GM21619 (cell line): ENCODE measurements at regions not wholly inside any gene's neighbourhood (a gene's known extent, or its start where the extent isn't known, plus 50 kb on each side); places are given as distances from the start of the nearest gene placed in this dataset.

Source experiments
- ATAC-seq: cut with Tn5 transposase; IDR thresholded peaks from one replicate; pipeline ENCODE4 v1.9.1; 2021; ENCODE audit not compliant: unreplicated experiment

DNA sequence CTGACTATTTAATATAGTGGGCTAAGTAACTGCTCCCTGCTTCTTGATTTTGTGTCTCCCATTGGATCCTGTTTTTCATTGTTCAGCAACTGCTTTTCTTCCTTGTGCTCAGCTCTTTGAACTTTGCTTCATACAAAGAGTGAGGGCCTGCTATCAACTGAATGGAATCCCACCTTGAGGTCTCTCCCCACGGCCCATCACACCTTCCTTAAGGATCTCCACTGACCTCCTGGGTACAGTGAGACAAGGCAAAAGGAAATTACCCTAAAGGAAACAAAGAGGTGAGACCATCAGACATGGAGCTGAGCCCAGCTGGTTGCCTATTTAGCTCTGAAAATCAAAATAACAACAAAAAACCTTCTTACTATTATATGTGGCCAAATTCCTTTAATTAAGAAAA is 91.3 kb upstream of the RPL34 start:
- no peak for ATAC-seq

DNA sequence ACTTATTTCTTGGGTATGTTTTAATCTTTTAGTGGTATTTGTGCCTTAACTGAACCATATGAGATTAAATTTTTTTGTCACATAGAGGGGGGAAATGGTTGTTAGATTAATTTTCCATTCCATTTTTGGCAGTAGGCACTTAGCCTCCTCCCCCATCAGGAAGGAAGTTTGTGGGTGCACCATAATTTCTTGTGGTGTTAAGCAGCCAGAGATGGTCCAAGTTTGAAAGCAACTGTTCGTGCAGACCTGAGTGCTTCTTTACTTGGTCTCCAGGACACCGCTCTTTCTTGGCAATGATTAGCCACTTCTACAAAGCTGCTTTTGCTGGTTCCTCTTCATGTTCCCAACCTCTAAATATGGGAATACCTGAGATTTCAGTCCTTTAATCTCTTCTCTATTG is 92.7 kb upstream of the RPL34 start:
- ATAC-seq: peak; percentile 72

DNA sequence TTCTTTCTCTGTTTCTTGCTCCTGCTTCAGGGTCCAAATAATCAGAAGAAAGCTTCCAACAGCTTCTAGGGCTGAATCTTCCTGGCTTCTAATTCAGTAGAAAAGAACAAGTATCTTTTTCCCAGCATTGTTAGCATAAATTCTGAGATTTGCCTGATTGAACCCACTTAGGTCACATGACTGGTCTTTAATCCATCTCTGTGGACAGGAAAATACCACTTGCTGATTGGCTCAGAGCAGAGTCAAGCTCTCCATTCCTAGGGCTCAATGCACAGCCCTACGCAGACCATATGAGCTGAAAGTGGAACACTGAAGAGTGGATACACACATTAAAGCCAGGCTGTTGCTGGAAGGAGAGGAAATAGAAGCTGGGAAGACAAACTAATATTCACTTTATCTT is 99.6 kb upstream of the RPL34 start:
- no peak for ATAC-seq

DNA sequence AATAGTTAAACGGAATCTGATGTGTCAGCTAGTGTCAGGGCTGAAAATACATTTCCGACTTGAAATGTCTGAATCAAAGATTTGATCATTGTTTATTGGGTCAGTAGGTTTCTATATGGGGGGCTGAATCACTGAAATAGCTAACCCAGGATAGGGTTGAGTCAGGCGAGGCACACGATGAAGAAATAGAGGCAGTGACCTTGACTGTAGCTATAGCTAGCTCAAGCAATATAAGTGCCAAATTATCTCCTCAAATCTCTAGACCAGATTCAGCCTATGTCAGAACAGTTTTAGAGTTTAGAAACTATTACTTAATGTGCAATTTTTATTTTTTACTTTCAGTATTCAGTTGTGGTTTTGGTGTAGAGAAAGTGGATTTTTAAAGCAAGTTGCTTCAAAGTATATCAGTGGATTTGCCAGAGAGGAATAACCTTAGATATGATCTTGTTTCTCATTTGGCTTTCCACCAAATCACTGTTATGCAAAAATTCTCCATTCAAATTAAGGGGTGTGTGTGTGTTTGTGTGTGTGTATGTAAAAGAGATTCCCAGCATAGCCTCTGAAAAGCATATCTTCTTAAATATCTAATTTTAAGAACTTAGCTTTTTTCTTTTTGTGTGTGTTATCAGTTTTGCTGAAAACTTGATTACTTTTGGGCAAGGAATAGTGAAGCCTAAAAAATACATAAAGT is 100.3 kb upstream of the RPL34 start:
- no peak for ATAC-seq

GRCh38 chr4:108519208-108519833 is 101.1 kb upstream of the RPL34 start:
- no peak for ATAC-seq

DNA sequence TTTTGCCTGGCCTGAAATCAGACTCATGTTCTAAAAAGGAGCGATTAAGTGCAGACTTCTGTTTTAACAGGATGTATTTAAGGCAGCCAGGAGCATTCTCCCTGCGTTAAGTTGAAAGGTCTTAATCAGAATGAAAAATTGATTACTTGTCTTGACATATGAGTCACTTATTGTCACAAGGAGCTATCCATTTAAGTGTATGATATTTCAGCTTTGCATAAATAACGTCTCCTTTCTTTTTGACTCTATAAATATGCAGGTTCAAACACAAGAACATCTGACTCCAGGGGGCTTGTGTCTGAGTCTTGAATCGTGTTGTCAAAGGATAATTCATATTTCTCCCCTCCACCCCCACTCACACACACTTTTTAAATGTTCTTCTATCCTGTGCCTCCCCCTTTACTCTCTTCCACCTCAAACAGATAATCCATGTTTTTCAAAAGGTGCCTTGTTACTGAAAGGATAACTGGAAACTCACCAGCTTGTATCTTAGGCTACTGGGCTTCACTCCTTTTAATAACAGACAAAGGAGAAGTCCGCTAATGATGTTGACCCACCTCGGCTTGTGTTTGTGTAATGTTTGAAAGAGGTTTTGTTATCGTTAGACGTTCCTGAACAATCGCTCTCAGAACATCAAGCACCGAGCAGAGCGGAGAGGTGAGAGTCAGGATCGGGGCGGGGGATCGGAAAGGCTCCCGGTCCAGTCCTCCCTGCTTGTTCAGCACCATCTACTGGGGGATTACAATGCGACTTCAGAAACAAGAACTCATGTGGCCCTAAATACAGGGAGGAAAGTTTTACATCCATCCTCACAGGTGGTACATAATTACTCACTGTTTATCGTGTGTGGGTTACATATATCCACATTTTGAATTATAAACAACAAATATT is 107.5 kb upstream of the RPL34 start:
- ATAC-seq: no peak

DNA sequence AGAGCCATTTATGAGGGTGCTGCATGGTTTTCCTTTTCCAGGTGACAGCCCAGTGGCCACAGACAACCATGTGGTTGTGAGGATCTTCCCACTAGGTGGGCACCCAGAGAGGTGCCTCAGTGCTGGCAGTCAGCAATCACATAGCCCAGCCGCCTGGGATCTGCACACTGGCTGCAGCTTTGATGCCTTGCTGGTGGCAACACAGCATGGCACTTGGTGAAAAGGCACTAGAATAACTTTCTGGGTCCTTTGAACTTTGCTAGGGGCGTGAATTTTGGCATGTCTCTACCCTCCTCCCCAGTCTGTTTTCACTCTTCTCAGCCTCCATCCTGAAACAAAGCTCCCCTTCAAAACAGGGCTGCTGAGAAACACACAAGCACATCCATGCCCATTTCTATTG is 108.8 kb upstream of the RPL34 start:
- ATAC-seq: no peak

- no peak for ATAC-seq
Measured at GRCh38 chr4:108502356-108502755, 118.0 kb upstream of the RPL34 start.

GRCh38 chr4:108498925-108499324 is 121.5 kb upstream of the RPL34 start:
- ATAC-seq: no peak

DNA sequence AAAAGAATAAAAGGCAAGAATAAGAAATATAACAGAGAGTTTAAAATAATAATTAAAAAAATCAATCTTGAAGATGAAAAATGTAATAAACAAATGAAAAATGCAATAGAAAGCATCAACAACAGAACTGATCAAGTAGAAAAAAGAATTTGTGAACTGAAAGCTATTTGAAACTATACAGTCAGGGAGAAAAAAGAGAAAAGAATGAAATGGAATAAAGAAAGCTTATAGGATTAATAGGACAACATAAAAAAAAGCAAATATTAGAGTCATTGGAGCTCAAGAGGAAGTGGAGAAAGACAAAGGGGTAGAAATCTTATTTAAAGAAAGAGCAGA is 126.8 kb upstream of the RPL34 start:
- ATAC-seq: no peak

DNA sequence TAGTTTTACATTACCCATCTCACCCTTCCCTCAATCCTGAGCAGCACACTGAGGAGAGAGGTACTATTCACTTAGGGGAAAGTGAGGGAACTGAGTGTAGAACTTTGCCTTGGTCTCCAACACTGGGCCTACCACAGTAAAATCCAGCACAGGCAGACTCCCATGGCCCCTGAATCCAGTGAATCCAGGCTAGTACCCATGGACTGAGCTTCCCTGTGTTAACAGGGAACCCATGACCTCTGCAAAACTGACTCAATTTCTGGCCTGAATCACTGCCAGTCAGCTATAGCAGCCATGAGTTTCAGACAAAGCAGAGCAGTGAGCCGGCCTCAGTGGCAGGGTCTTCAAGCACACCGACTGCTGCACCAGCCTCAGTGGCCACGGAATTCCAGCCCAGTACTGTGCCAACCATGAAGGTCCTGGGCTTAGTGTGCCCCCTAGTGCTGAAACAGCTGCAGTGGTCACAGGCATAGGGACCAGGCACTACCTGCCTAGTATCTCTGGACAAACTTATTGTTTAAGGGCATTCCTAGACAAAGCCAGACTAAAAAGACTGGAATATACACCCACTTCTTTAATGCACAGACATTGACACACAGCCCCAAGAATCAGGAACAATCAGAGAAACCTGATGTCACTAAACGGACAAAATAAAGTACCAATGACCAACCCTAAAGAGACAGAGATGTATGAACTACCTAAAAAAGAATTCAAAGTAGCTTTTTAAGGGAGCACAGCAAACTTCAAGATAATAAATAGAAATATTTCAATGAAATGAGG is 127.4 kb upstream of the RPL34 start:
- no peak for ATAC-seq

GRCh38 chr4:108488865-108489264 is 131.5 kb upstream of the RPL34 start:
- ATAC-seq: no peak

DNA sequence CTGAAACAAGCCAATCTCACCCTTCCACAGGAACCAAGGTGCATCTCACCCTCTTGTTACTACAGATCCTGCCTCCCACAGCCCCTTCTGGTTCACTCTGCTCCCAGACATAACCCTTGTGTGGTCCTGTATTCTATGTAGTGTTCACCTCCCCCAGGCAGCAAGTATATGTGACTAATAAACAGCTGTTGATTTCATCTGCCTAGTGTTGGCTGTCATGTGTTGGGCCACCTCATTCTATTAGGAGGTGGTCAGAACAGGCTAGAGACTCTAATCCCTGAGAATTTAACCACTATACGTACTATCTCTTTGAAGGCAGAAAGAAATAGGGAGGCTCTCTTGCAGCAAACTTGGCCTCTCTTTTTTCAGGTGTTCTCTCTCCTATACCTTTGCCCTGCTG is 134.3 kb upstream of the RPL34 start:
- no peak for ATAC-seq

DNA sequence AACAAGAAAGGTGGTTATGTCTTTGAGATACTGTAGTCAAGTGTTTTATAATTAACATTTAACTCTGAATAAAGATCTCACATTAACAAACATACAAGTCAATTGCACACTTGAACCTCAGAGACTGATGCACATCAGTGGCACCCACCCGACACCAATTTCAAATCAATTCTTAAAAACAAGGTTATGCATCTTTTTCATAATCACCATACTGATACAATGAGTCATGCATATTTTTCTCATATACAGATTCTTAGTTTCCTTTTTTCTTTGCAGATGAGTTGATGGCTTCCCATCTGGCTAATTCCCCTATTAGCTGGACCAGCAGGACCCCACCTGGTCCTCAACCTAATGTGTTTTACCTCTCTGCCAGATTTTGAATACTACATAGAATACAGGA is 136.2 kb upstream of the RPL34 start:
- no peak for ATAC-seq

- ATAC-seq: no peak
Measured at GRCh38 chr4:108483650-108484049, 136.7 kb upstream of the RPL34 start.

- no peak for ATAC-seq
Measured at GRCh38 chr4:108483079-108483478, 137.3 kb upstream of the RPL34 start.

DNA sequence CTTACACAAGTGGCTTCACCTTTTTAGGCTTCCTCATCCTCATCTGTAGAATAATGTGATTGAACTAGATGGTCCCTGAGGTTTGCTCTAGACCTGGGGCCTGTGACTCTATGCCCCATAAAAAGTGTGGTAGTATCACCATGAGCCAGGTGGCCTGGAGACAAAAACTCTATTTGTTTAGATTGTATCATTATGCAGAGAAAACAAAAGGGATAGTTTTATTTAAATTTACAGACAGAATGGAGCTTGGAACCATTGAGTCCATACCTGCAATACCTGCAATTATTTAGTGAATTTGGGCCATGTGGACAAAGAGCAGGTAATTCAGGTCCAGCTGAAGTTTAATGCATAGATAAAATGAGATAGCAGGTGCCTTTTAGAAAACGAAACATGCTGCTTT is 139.5 kb upstream of the RPL34 start:
- no peak for ATAC-seq

DNA sequence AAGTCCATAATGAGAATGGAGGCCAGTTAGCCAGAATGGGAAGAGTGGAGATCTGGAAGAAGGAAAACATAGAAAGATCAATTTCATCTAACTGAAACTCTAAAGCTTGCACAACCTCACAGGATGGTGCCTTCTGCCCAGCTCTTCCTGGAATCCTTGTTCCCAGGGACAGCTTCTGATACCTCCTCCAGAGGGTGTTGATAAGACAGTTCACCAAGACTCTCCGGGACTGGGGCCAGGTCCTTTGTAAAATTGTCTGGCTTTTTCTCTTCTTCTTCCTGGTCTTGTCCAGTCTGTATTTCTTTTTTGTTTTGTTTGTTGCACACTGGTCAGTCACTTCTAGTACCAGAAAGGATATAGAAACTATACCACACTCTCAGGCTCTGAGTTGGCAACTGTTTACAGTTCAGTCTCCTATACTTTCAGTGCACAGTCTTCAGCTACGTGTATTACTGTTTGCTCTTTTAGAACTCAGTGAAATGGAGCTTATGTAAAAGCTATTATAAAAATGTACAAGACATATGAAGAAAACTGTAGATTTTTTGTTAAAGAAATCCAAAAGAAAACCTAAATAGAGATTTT is 142.8 kb upstream of the RPL34 start:
- ATAC-seq: no peak

GRCh38 chr4:108473163-108473720 is 147.1 kb upstream of the RPL34 start:
- no peak for ATAC-seq
